HG03066 (cell line): ENCODE measurements at regions not wholly inside any gene's neighbourhood (a gene's known extent, or its start where the extent isn't known, plus 50 kb on each side); places are given as distances from the start of the nearest gene placed in this dataset.

ENCODE experiments used
- ATAC-seq: cut with Tn5 transposase; IDR thresholded peaks from one replicate; pipeline ENCODE4 v1.9.1; 2021; ENCODE audit warnings: low read depth; ENCODE audit not compliant: unreplicated experiment

DNA sequence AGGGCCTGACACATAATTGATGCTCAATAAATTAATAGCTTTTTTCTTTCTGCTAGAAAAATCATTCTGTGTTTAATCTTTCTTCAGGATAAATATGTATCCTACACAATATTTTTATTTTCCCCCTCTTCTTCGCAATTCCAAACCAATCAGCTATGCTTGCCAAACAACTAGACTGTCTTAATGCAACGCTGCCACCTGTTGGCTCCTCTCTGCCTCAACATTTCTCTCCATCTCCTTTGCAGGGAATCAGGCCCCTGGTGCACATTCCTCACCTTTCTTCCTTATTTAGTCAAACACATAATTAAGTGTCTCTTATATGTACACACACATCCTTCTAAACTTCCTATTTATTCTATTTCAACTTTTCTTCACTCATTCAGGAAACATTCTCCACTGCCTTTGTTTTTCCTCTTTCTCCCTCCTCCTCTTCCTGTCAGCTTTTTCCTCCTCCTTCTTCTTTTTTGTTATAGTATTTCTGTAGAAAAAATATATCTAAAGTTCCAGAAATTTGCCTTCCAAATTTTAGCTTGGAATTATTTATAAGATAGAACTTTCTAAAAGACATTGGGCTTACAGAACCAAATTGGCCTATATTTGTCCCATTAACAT is 406.0 kb downstream of the PRKD1 start:
- ATAC-seq = no peak
